ENCODE measurements at regions not wholly inside any gene's neighbourhood (a gene's known extent, or its start where the extent isn't known, plus 50 kb on each side); places are given as distances from the start of the nearest gene placed in this dataset.

DNA sequence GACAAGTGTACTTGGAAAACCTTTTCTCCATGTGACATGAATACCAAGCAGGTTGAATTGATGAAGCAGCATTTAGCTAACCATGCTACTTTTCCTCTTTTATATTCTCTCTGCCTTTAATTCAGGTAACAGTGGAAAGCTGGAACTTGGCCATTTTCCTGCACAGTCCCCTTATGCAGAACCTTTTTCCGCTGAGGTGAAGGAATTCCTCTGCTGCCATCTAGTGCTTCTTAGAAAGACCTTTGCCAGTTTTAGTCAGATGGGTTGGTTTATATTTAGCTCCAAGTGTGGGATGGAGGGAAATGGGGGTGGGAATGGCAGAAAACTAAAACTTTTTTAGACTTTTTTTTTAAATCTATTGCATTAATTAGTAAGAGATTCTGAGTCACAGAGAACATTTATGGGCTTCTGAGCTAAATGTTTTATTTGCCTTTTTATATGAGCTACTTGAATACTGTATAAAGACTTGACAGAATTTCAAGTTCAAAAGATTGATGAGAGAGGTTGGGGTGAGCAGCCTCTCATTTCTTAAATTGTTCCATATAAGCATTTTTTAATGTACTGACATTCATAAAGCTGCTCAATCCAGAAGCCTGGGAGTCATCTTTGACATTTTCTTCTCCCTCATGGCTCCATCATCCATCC is 153.9 kb upstream of the ZC3H12C start:
- WGBS (ENCODE audit: low lambda C conversion rate), result 0% methylated on average over 1 of the region's 1 CpG
- Histone ChIP-seq H3K9ac (no peak overlapping the region), H2AFZ (ENCODE audit: low read depth) (no peak overlapping the region), H3K4me2 (no peak overlapping the region), H3K4me3 (ENCODE audit: low read depth in 2 of 2, low read length in 1 of 2) (peak overlapping the region in 1 of 2 experiments; percentile 16; a peak in 1 of 4 replicates), H3K79me2 (ENCODE audit: insufficient read depth) (no peaks in the 10 kb centered on the region), H3F3A (replicated peaks; ENCODE audit: insufficient read depth) (no peaks in the 10 kb centered on the region), H3K27ac (ENCODE audit: low read depth in 2 of 2, low read length in 1 of 2) (no peak overlapping the region), H3K4me1 (ENCODE audit: control insufficient read depth in 1 of 2, insufficient read depth in 2 of 2, low read depth in 1 of 2, low read length in 1 of 2) (no peaks in the 10 kb centered on the region), H3K36me3 (replicated peaks in 1 of 2; ENCODE audit: control insufficient read depth in 1 of 2, insufficient read depth in 2 of 2, low read length in 1 of 2) (no peaks in the 10 kb centered on the region), H4K20me1 (ENCODE audit: insufficient read depth) (no peaks in the 10 kb centered on the region), H3K9me2 (no peaks in the 10 kb centered on the region), H3K27me3 (ENCODE audit: insufficient read depth) (no peaks in the 10 kb centered on the region), H3K9me3 (no peaks in the 10 kb centered on the region)
- peak; percentile 50 for DNase-seq
- TF ChIP-seq, protein P1, sequence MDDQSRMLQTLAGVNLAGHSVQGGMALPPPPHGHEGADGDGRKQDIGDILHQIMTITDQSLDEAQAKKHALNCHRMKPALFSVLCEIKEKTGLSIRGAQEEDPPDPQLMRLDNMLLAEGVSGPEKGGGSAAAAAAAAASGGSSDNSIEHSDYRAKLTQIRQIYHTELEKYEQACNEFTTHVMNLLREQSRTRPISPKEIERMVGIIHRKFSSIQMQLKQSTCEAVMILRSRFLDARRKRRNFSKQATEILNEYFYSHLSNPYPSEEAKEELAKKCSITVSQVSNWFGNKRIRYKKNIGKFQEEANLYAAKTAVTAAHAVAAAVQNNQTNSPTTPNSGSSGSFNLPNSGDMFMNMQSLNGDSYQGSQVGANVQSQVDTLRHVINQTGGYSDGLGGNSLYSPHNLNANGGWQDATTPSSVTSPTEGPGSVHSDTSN (IDR thresholded peaks at IDR 0.05), result no peak
- TF ChIP-seq RAD21 (IDR thresholded peaks at IDR 0.05; ENCODE audit: low read length) (peak; percentile 93), EZH2phosphoT487 (IDR thresholded peaks at IDR 0.05; ENCODE audit: borderline replicate concordance, low read depth) (no peak), SMC3 (IDR thresholded peaks at IDR 0.05; ENCODE audit: low read depth, low read length) (peak; percentile 75), SIN3A (IDR thresholded peaks at IDR 0.05; ENCODE audit: borderline replicate concordance, low read depth, low read length) (no peak), EP300 (IDR thresholded peaks at IDR 0.05; ENCODE audit: borderline replicate concordance in 1 of 2, low read depth in 1 of 2, low read length in 1 of 2) (no peak), NFIC (IDR thresholded peaks at IDR 0.05; ENCODE audit: borderline replicate concordance) (peak; percentile 70; the same call in 1 of the 2 replicates), MEF2A (IDR thresholded peaks at IDR 0.05; ENCODE audit: borderline replicate concordance, low read depth) (0 out of 2 replicates have a peak, but pooled peaks have one; percentile 8), TAF1 (IDR thresholded peaks at IDR 0.05; ENCODE audit: borderline replicate concordance, low read depth, low read length) (no peak), CHD2 (IDR thresholded peaks at IDR 0.05; ENCODE audit: low read length, partially characterized antibody) (no peak), POLR2AphosphoS5 (IDR thresholded peaks at IDR 0.05; ENCODE audit: low read depth, low read length) (no peak), YY1 (IDR thresholded peaks at IDR 0.05; ENCODE audit: low read depth) (no peak)
- TF ChIP-seq, protein P2, sequence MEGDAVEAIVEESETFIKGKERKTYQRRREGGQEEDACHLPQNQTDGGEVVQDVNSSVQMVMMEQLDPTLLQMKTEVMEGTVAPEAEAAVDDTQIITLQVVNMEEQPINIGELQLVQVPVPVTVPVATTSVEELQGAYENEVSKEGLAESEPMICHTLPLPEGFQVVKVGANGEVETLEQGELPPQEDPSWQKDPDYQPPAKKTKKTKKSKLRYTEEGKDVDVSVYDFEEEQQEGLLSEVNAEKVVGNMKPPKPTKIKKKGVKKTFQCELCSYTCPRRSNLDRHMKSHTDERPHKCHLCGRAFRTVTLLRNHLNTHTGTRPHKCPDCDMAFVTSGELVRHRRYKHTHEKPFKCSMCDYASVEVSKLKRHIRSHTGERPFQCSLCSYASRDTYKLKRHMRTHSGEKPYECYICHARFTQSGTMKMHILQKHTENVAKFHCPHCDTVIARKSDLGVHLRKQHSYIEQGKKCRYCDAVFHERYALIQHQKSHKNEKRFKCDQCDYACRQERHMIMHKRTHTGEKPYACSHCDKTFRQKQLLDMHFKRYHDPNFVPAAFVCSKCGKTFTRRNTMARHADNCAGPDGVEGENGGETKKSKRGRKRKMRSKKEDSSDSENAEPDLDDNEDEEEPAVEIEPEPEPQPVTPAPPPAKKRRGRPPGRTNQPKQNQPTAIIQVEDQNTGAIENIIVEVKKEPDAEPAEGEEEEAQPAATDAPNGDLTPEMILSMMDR (IDR thresholded peaks at IDR 0.05), result peak; percentile 78
- TF ChIP-seq, protein P3, sequence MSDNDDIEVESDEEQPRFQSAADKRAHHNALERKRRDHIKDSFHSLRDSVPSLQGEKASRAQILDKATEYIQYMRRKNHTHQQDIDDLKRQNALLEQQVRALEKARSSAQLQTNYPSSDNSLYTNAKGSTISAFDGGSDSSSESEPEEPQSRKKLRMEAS (IDR thresholded peaks at IDR 0.05; ENCODE audit: low read depth), result no peak
- ChIA-PET POLR2A (interaction anchor here (0.7 kb wide), 1 partner anchor 534 kb away, joined by 3 read pairs; no protein-coding TSS in a partner anchor), CTCF (interaction anchor here (0.6 to 1.7 kb wide), 44 partner anchors 8 to 1241 kb away, joined by 3 to 13 read pairs (median 4); partner anchors contain the start of gene ZC3H12C)

All from SK-N-SH (cell line).